Heart left ventricle (tissue), 13 donors: ENCODE measurements at regions not wholly inside any gene's neighbourhood (a gene's known extent, or its start where the extent isn't known, plus 50 kb on each side); places are given as distances from the start of the nearest gene placed in this dataset.

Experiments used
- POLR2A ChIP-seq, 2 donors: fragments of 450-650 bp; IDR thresholded peaks; one replicate each; pipeline ENCODE4 v1.6.1; 2017; ENCODE audit warnings: antibody characterized with exemption in 2 of 2, mild to moderate bottlenecking in 2 of 2, moderate library complexity in 2 of 2
- TF ChIP-seq, protein P1 (sequence below), 12 donors: fragments of 200-600 bp; sonication (generic) in 4 of 12; IDR thresholded peaks; one replicate each; pipeline versions ENCODE4 v1.5.0 to v1.8.0; 2018 to 2022; ENCODE audit warnings: antibody characterized with exemption in 12 of 12, mild to moderate bottlenecking in 5 of 12
- donor health status: ischemic (EF 13 %, LVEDD 7.1; RV severe dilation, severe dysfunction).
- donor health status: DM: no; HTN: yes; CAD: no.
- donor health status: DM: no; HTN: no; CAD: no.
- donor health status: ischemic (EF 25% LVEDD 6.9; RV normal size, moderate dysfunction).
- donor health status: ischemic (EF 25% LVEDD 5.7; RV mildly dilated, moderate dysfunction).
- donor health status: ischemic (EF 35%, LVEDD 5.7; RV mildly dilated, moderate dysfunction).
- donor health status: nonischemic (EF 11% LVEDD 7.7; RV severe dilation, severe dysfunction).
- donor health status: DM: yes; HTN: yes; CAD: no.
- donor health status: PGD.
- donor health status: ischemic (EF 29% LVEDD 5.4; RV normal size, mild dysfunction).
- donor health status: nonischemic (EF 23%, LVEDD 6.1; RV moderate dilation, normal function).

DNA sequence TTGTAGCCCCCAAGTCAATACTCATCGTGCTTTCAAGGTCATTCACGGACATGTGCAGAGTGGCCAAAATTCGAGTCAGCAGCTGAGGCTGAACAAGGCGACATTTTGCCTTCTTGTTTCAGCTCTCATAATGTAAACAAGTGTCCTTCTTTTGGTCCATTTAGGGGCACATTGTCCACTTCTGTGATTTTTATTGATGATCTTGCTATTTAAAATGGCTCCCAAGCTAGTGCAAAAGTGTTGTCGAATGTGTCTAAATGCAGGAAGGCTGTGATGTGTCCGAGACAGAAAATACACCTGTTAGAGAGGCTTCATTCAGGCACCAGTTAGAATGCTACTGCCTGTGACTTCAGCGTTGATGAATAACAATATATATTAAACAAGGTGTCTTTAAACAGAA, 405.9 kb downstream of the IRS2 start:
- TF ChIP-seq, protein P1, sequence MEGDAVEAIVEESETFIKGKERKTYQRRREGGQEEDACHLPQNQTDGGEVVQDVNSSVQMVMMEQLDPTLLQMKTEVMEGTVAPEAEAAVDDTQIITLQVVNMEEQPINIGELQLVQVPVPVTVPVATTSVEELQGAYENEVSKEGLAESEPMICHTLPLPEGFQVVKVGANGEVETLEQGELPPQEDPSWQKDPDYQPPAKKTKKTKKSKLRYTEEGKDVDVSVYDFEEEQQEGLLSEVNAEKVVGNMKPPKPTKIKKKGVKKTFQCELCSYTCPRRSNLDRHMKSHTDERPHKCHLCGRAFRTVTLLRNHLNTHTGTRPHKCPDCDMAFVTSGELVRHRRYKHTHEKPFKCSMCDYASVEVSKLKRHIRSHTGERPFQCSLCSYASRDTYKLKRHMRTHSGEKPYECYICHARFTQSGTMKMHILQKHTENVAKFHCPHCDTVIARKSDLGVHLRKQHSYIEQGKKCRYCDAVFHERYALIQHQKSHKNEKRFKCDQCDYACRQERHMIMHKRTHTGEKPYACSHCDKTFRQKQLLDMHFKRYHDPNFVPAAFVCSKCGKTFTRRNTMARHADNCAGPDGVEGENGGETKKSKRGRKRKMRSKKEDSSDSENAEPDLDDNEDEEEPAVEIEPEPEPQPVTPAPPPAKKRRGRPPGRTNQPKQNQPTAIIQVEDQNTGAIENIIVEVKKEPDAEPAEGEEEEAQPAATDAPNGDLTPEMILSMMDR (IDR thresholded peaks at IDR 0.05): no peak
- no peak for TF ChIP-seq POLR2A (IDR thresholded peaks at IDR 0.05)
